ENCODE measurements at regions not wholly inside any gene's neighbourhood (a gene's known extent, or its start where the extent isn't known, plus 50 kb on each side); places are given as distances from the start of the nearest gene placed in this dataset.

- no peak for TF ChIP-seq EZH2 (IDR thresholded peaks at IDR 0.05)
- no peak for TF ChIP-seq POLR2AphosphoS5 (IDR thresholded peaks at IDR 0.05; ENCODE audit: borderline replicate concordance, low read depth, low read length)
- no peak for TF ChIP-seq FOXP2 (optimal IDR thresholded peaks at IDR 0.05; ENCODE audit: control extremely low read depth, extremely low read length, insufficient read depth)
Observed at GRCh38 chr13:56687131-56687530, 453.6 kb upstream of the PRR20A start.
